MCF 10A (cell line): ENCODE measurements at regions not wholly inside any gene's neighbourhood (a gene's known extent, or its start where the extent isn't known, plus 50 kb on each side); places are given as distances from the start of the nearest gene placed in this dataset.

Experiments
- BruUV-seq: library from RNA; stranded (reverse); fragments of 400-500 nt; replicated peaks from 2 replicates; lab custom pipeline; 2021; lab: Mats Ljungman, UMichigan
- CTCF ChIA-PET: fragments of 300-600 bp; sonication (Branson Sonifier 250); formaldehyde crosslinking; extraction: SDS; loops from one replicate; lab custom pipeline; 2021; ENCODE audit warnings: antibody characterized with exemption, inconsistent platforms; lab: Yijun Ruan, JAX
- POLR2A ChIA-PET: fragments of 300-600, 350-650 bp; sonication (Branson Sonifier 250); formaldehyde crosslinking; extraction: SDS; loops from one replicate; lab custom pipeline; 2020; ENCODE audit warnings: antibody characterized with exemption, inconsistent platforms; lab: Yijun Ruan, JAX
- DNase-seq: peaks from one replicate; pipeline ENCODE4 v3.0.0-alpha.2; 2018; ENCODE audit not compliant: unreplicated experiment
- H3K27ac Mint-ChIP-seq: one replicate; pipeline ENCODE4 v1.8.0; 2022; ENCODE audit warnings: mild to moderate bottlenecking, low read depth, mixed read lengths; ENCODE audit not compliant: unreplicated experiment
- H3K27me3 Mint-ChIP-seq: one replicate; pipeline ENCODE4 v1.8.0; 2022; ENCODE audit warnings: mixed read lengths; ENCODE audit not compliant: insufficient read depth, unreplicated experiment
- H3K36me3 Mint-ChIP-seq: one replicate; pipeline ENCODE4 v1.8.0; 2022; ENCODE audit warnings: mild to moderate bottlenecking, moderate library complexity, mixed read lengths; ENCODE audit not compliant: insufficient read depth, unreplicated experiment
- H3K4me1 Mint-ChIP-seq: one replicate; pipeline ENCODE4 v1.8.0; 2022; ENCODE audit warnings: mixed read lengths; ENCODE audit not compliant: insufficient read depth, unreplicated experiment
- H3K4me3 Mint-ChIP-seq: one replicate; pipeline ENCODE4 v1.8.0; 2022; ENCODE audit warnings: mild to moderate bottlenecking, moderate library complexity, mixed read lengths; ENCODE audit not compliant: unreplicated experiment
- H3K9me3 Mint-ChIP-seq: one replicate; pipeline ENCODE4 v1.8.0; 2022; ENCODE audit warnings: mixed read lengths; ENCODE audit not compliant: unreplicated experiment
- intact Hi-C: fragments of 100-400 bp; cut with micrococcal nuclease; formaldehyde crosslinking; loops from 2 replicates; pipeline ENCODE4 v1.14.1; 2022
- TF ChIP-seq, protein P1 (sequence below): fragments of 200-600 bp; IDR thresholded peaks from one replicate; pipeline ENCODE4 v1.8.0; 2022; ENCODE audit warnings: antibody characterized with exemption, mild to moderate bottlenecking; ENCODE audit not compliant: unreplicated experiment

DNA sequence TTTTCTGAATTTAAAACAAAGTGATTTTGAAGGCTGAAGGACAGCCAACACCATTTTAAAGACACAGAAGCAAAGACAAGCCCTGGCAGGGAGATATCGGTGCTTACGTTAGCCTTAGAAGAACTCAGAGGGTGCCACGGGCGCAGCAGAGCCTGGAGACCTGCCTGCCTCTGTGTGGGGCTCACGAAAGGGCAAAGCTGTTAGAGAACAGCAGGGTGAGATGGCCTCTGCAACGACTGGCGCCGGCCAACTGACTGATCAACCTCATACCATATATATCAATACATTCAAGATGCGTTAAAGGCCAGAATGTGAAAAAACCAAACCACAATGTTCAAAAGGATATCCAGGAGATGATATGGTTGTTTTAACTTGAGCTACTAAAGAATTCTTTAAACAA is 151.0 kb upstream of the RPS6KA2 start:
- intact Hi-C loops: no loop called here
- CTCF ChIA-PET: interaction anchor here (0.8 to 1.3 kb wide), 2 partner anchors 7 to 210 kb away, joined by 3 to 4 read pairs; no protein-coding TSS in a partner anchor
- Mint-ChIP-seq H3K36me3 (no peaks in the 10 kb centered on the region), H3K4me3 (no peak overlapping the region), H3K4me1 (peaks cover 9% of the 10 kb centered on the region), H3K9me3 (no peaks in the 10 kb centered on the region), H3K27me3 (peaks cover 39% of the 10 kb centered on the region), H3K27ac (no peak overlapping the region)
- POLR2A ChIA-PET: no interaction called here
- TF ChIP-seq, protein P1, sequence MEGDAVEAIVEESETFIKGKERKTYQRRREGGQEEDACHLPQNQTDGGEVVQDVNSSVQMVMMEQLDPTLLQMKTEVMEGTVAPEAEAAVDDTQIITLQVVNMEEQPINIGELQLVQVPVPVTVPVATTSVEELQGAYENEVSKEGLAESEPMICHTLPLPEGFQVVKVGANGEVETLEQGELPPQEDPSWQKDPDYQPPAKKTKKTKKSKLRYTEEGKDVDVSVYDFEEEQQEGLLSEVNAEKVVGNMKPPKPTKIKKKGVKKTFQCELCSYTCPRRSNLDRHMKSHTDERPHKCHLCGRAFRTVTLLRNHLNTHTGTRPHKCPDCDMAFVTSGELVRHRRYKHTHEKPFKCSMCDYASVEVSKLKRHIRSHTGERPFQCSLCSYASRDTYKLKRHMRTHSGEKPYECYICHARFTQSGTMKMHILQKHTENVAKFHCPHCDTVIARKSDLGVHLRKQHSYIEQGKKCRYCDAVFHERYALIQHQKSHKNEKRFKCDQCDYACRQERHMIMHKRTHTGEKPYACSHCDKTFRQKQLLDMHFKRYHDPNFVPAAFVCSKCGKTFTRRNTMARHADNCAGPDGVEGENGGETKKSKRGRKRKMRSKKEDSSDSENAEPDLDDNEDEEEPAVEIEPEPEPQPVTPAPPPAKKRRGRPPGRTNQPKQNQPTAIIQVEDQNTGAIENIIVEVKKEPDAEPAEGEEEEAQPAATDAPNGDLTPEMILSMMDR: no peak
- no TSS peak for BruUV-seq
- DNase-seq: no peak

DNA sequence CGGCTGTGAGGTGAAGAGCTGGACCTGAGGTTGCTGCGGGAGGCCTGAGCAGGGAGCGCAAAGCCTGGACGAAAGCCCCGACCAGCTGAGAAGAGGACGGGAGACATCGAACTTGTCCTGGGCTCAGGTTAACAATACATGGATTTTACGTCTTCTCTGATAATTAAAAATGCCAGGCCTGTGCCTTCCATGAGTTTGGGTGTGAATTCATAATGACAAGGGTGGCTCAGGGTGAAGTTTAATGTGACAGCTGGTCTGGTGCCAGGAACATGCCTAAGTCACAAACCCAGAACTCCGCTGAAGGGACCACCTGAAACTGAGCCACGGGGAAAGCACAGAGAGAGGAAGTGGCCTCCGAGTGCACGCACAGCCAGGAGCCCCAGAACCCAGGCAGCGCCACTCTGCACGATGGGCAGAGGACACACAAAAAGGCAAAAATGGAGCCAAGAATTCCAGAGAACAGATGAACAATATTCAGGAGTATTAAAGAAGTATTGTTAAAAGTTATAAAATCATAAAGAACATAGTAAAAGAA is 150.1 kb upstream of the RPS6KA2 start:
- Mint-ChIP-seq H3K36me3 (no peaks in the 10 kb centered on the region), H3K4me3 (no peak overlapping the region), H3K4me1 (peaks cover 9% of the 10 kb centered on the region), H3K27ac (no peak overlapping the region), H3K9me3 (no peaks in the 10 kb centered on the region), H3K27me3 (peaks cover 48% of the 10 kb centered on the region)
- no peak for DNase-seq
- intact Hi-C loops: no loop called here
- POLR2A ChIA-PET: no interaction called here
- no TSS peak for BruUV-seq
- CTCF ChIA-PET: no interaction called here
- TF ChIP-seq, protein P1: no peak

DNA sequence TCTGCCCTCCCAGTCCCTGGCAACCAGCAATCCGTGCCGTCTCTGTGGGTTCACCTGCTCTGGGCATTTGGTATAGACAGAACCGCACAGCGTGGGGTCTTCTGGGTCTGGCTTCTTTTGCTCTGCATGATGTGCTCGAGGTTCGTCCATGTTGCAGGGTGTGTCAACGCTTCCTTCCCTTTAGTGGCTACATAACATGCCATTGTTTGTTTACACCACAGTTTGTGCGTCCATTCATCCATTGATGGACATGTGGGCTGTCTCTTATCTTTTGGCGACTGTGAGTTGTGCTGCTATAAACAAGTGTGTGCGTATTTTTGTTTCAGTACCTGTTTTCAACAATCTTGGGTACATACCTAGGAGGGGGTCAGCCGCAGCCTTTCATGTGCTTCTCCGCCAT is 149.5 kb upstream of the RPS6KA2 start:
- Mint-ChIP-seq H3K27me3 (peaks cover 54% of the 10 kb centered on the region), H3K9me3 (no peaks in the 10 kb centered on the region), H3K36me3 (no peaks in the 10 kb centered on the region), H3K4me3 (no peak overlapping the region), H3K27ac (no peak overlapping the region), H3K4me1 (peaks cover 9% of the 10 kb centered on the region)
- intact Hi-C loops: no loop called here
- ChIA-PET CTCF (interaction anchor here (0.6 to 4.9 kb wide), 5 partner anchors 15 to 365 kb away, joined by 3 to 65 read pairs (median 19); no protein-coding TSS in a partner anchor), POLR2A (no interaction called here)
- TF ChIP-seq, protein P1: no peak
- BruUV-seq: no TSS peak
- DNase-seq: no peak

DNA sequence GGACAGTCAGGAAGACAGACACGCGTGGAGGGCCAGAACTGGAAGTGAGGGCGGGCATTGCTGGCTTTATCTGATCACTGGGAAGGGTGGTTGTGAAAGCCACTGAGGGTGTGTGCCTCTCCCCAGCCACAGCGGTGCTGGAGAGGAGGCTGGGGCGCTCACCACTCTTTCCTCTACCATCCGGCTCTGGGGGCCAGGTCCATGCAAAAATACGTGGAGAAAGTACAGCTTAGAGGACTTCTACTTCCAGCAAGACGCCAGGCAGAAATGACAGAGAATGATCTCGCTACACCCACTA is 148.8 kb upstream of the RPS6KA2 start:
- POLR2A ChIA-PET: interaction anchor here (0.8 to 1.0 kb wide), 2 partner anchors 9 to 372 kb away, joined by 3 to 4 read pairs; no protein-coding TSS in a partner anchor
- Mint-ChIP-seq H3K27me3 (peaks cover 59% of the 10 kb centered on the region), H3K4me1 (peaks cover 9% of the 10 kb centered on the region), H3K4me3 (no peak overlapping the region), H3K9me3 (no peaks in the 10 kb centered on the region), H3K27ac (no peak overlapping the region), H3K36me3 (no peaks in the 10 kb centered on the region)
- TF ChIP-seq, protein P1: no peak
- intact Hi-C loops: loop anchor here (1.0 kb wide), 1 partner anchor 213 kb away; no protein-coding TSS in a partner anchor
- CTCF ChIA-PET: interaction anchor here (0.6 to 4.9 kb wide), 13 partner anchors 9 to 694 kb away, joined by 3 to 65 read pairs (median 6); no protein-coding TSS in a partner anchor
- BruUV-seq: no TSS peak
- no peak for DNase-seq
